Activated naive CD8-positive, alpha-beta T cell (primary cell): ENCODE measurements at regions not wholly inside any gene's neighbourhood (a gene's known extent, or its start where the extent isn't known, plus 50 kb on each side); places are given as distances from the start of the nearest gene placed in this dataset.

Source experiments
- H3K27ac Mint-ChIP-seq: one replicate; pipeline ENCODE4 v1.8.0; 2021; ENCODE audit warnings: mixed read lengths
- H3K27me3 Mint-ChIP-seq: one replicate; pipeline ENCODE4 v1.8.0; 2021; ENCODE audit warnings: mixed read lengths
- H3K36me3 Mint-ChIP-seq: one replicate; pipeline ENCODE4 v1.8.0; 2021; ENCODE audit warnings: mixed read lengths
- H3K4me1 Mint-ChIP-seq: one replicate; pipeline ENCODE4 v1.8.0; 2021; ENCODE audit warnings: low read depth, mixed read lengths
- H3K4me3 Mint-ChIP-seq: one replicate; pipeline ENCODE4 v1.8.0; 2021; ENCODE audit warnings: mild to moderate bottlenecking, mixed read lengths
- H3K9me3 Mint-ChIP-seq: one replicate; pipeline ENCODE4 v1.8.0; 2021; ENCODE audit warnings: low read depth, mixed read lengths

DNA sequence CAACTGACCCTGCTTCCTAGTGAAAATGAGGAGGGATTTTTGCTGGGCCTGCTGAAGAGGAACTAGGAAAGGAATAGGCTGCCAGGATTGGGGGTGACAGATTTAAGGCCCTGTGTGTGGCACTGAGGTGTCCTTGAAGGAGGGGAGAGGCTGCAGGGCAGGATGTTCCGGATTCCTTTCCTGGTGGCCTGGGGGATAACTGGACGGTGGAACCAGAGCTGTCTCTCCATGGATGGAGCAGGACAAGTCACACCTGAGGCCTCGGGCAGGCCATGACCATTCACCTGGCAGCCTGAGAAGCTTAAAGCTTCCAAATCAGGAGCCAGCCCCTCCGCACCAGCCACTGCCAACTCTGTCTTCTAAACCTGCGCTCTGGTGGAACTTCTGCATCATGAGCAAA, 56.0 kb upstream of the SLC22A23 start:
- H3K27ac Mint-ChIP-seq = no peak overlapping the region
- no peaks in the 10 kb centered on the region for H3K36me3 Mint-ChIP-seq
- no peaks in the 10 kb centered on the region for H3K4me1 Mint-ChIP-seq
- peaks cover 9% of the 10 kb centered on the region for H3K27me3 Mint-ChIP-seq
- no peak overlapping the region for H3K4me3 Mint-ChIP-seq
- H3K9me3 Mint-ChIP-seq = no peaks in the 10 kb centered on the region

DNA sequence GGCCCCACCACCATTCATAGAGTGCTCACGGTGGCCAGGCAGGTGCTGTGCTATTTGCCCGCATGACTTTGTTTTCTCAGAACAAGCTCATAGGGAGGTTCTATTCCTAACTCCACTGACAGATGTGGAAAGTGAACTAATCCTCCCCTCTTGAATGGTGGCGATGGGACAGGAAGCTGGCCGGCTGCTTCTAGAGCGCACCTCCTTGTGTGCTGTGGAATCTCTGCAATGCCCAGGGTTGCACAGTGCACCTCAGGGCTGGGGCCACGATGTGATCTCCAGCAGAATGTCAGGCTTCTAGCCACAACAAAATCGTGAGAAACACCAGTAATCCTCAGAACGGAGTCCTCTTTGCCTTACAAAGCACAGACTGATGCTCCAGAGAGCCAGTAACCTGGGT, 53.8 kb upstream of the SLC22A23 start:
- Mint-ChIP-seq H3K9me3 (no peaks in the 10 kb centered on the region), H3K27me3 (peaks cover 9% of the 10 kb centered on the region), H3K36me3 (no peaks in the 10 kb centered on the region), H3K4me3 (no peak overlapping the region), H3K4me1 (no peaks in the 10 kb centered on the region), H3K27ac (no peak overlapping the region)

- no peaks in the 10 kb centered on the region for H3K4me1 Mint-ChIP-seq
- no peak overlapping the region for H3K4me3 Mint-ChIP-seq
- no peak overlapping the region for H3K27ac Mint-ChIP-seq
- no peaks in the 10 kb centered on the region for H3K9me3 Mint-ChIP-seq
- peaks cover 9% of the 10 kb centered on the region for H3K27me3 Mint-ChIP-seq
- no peaks in the 10 kb centered on the region for H3K36me3 Mint-ChIP-seq
Measured at GRCh38 chr6:3510178-3510577, 53.3 kb upstream of the SLC22A23 start.

DNA sequence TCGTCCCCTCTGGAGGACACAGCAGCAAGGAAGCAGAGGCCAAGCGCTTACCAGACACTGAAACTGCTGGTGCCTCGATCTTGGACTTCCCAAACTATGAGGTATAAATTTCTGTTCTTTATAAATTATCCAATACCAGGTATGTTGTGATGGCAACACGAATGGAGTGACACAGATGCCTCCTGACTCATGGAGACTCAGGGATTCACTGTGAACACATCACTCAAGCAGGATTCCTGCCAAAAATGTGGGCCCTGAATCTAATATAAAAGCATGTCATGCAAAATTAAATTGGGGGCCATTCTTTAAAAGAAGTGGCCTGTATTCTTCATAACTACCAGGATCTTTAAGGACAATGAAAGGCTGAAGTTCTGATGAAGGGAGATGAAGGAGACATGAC, 52.5 kb upstream of the SLC22A23 start:
- Mint-ChIP-seq H3K27me3 (peaks cover 5% of the 10 kb centered on the region), H3K4me1 (peaks cover 2% of the 10 kb centered on the region), H3K27ac (no peak overlapping the region), H3K9me3 (no peaks in the 10 kb centered on the region), H3K36me3 (no peaks in the 10 kb centered on the region), H3K4me3 (no peak overlapping the region)

DNA sequence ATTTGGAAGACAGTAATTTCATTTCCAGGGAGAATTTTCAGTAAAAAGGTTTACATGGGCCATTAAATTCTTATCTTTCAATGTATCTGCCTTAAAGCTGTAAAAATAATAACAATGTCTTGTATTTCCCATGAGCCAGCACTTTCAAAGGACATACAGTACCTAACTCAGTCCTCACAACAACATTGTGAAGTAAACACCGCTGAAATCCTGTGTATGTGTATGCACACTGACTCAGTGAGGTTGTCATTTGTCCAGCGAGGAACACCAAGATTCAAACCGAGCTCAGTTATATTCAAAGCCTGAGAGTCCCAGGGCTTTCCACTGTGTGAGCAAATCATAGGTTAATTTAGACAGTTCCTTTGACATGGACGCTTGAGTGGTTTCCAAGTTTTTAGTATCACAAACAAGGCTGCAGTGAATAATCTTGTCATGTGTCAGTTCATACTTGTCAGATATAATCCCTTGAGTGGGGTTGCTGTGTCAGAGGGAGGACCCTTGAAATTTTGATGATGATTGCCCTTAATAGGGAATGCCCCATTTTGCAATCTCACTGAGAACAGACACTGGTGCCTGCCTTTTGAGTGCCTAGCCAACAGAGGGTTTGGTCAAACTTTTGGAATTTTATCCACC, 50.0 kb upstream of the SLC22A23 start:
- peaks cover 2% of the 10 kb centered on the region for H3K4me1 Mint-ChIP-seq
- H3K27me3 Mint-ChIP-seq = peaks cover 2% of the 10 kb centered on the region
- no peak overlapping the region for H3K4me3 Mint-ChIP-seq
- no peaks in the 10 kb centered on the region for H3K9me3 Mint-ChIP-seq
- H3K36me3 Mint-ChIP-seq = no peaks in the 10 kb centered on the region
- H3K27ac Mint-ChIP-seq = no peak overlapping the region
